ENCODE measurements at regions not wholly inside any gene's neighbourhood (a gene's known extent, or its start where the extent isn't known, plus 50 kb on each side); places are given as distances from the start of the nearest gene placed in this dataset.

- TF ChIP-seq EZH2phosphoT487 (IDR thresholded peaks at IDR 0.05; ENCODE audit: low read length) (no peak), CTCF (IDR thresholded peaks at IDR 0.05; ENCODE audit: low read length) (no peak), EZH2 (optimal IDR thresholded peaks at IDR 0.05; ENCODE audit: low read depth, low read length) (no peak)
Observed at GRCh38 chr2:153138651-153139375, 339.7 kb downstream of the RPRM start.

Data from MM.1S (cell line).